Brain microvascular endothelial cell (primary cell): ENCODE measurements at regions not wholly inside any gene's neighbourhood (a gene's known extent, or its start where the extent isn't known, plus 50 kb on each side); places are given as distances from the start of the nearest gene placed in this dataset.

ENCODE experiments used
- DNase-seq: peaks from one replicate; pipeline ENCODE4 v3.0.0-alpha.2; 2020
- H3K27ac ChIP-seq: fragments of 250-450 bp; sonication (Bioruptor Pico); 2 replicates; pipeline ENCODE4 v1.5.1; 2020; ENCODE audit warnings: mild to moderate bottlenecking, moderate library complexity
- H3K27me3 ChIP-seq: fragments of 250-450 bp; sonication (Bioruptor Pico); replicated peaks from 2 replicates; pipeline ENCODE4 v1.5.1; 2020; ENCODE audit warnings: mild to moderate bottlenecking
- H3K36me3 ChIP-seq: fragments of 250-450 bp; sonication (Bioruptor Pico); replicated peaks from 2 replicates; pipeline ENCODE4 v1.5.1; 2020; ENCODE audit warnings: mild to moderate bottlenecking
- H3K4me3 ChIP-seq: 2 replicates; pipeline ENCODE4 v1.5.1; 2011; ENCODE audit warnings: low read depth, mild to moderate bottlenecking, control low read depth, low read length, moderate library complexity
- in situ Hi-C: cut with HindIII; loops from 2 replicates; pipeline ENCODE4 v1.10.0; 2017; ENCODE audit warnings: low sequenced_read_pairs, low pct_ligation_motif_present
- TF ChIP-seq, protein P1 (sequence below): IDR thresholded peaks from 2 replicates; pipeline ENCODE4 v1.5.1; 2011; ENCODE audit warnings: low read depth, mild to moderate bottlenecking, moderate library complexity, low read length, control low read depth, inconsistent platforms; ENCODE audit errors: missing control alignments

DNA sequence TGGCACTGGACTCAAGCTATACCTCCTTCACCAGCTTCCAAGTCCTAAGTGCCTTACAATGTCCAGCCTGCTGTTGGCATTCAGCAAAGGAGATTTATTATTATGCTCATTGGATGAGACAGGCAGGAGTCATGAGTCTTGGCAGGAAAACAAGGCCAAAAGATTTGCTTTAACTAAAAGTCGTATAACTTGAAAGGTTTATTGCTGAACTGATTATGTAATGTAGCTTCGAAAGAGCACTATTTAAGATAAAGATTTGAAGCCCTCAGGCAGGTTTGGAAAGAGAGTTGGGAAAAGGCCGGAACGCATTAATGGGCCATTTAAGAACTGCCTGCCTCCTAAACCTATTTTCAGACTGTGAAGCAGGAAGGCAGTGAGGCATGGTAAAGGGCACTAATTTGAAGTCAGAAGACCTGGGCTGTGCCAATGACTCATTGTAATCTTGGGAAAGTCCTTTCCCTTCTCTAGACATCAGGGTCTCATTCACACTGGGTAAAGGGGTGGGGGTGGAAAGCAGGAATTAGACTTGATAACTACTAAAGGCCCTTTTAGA lies 280.5 kb upstream of the EDA2R start:
- no peak for DNase-seq
- in situ Hi-C loops: no loop called here
- Histone ChIP-seq H3K36me3 (no peaks in the 10 kb centered on the region), H3K4me3 (no peak overlapping the region), H3K27me3 (no peaks in the 10 kb centered on the region), H3K27ac (no peak overlapping the region)
- TF ChIP-seq, protein P1, sequence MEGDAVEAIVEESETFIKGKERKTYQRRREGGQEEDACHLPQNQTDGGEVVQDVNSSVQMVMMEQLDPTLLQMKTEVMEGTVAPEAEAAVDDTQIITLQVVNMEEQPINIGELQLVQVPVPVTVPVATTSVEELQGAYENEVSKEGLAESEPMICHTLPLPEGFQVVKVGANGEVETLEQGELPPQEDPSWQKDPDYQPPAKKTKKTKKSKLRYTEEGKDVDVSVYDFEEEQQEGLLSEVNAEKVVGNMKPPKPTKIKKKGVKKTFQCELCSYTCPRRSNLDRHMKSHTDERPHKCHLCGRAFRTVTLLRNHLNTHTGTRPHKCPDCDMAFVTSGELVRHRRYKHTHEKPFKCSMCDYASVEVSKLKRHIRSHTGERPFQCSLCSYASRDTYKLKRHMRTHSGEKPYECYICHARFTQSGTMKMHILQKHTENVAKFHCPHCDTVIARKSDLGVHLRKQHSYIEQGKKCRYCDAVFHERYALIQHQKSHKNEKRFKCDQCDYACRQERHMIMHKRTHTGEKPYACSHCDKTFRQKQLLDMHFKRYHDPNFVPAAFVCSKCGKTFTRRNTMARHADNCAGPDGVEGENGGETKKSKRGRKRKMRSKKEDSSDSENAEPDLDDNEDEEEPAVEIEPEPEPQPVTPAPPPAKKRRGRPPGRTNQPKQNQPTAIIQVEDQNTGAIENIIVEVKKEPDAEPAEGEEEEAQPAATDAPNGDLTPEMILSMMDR: no peak

DNA sequence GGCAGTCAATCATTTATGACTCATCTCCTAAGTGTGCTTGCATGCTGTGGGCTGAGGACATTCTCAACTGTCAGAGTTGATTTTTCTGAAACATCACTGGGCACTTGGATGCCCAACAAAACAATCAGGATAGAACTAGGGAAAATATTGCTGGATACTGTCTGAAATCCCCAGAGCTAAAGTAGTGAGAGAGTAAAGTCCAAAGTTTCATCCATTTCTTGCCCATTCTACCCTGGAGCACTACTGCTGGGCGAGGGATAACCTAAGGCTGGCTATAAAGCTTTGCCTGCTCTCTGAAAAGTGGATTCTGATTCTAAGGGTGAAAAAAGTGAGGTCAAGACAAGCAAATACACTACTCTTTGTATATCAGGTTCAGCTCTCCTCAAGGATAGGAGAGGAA lies 279.6 kb upstream of the EDA2R start:
- H3K36me3 ChIP-seq: no peaks in the 10 kb centered on the region
- in situ Hi-C loops: no loop called here
- TF ChIP-seq, protein P1: no peak
- H3K4me3 ChIP-seq: no peak overlapping the region
- H3K27ac ChIP-seq: no peak overlapping the region
- no peak for DNase-seq
- no peaks in the 10 kb centered on the region for H3K27me3 ChIP-seq

DNA sequence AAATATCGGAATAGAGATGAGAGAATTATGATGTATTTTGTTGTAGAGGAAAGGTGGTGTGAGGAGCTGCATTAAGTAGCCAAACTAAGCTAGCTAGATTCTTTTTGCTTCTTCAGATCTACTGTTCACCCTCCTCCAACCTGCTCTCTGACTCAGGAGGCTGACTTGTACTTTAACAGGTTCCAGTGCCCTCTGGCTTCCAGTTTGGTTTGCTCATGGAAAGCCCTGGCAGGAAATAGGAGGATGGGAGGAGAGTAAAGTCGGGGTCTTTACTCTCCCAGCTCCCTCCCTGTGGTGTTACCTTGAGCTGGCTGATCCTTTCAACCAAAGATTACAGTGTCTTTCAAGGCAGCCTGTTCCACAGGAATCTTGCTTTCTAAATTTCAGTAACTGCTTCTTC lies 277.0 kb upstream of the EDA2R start:
- in situ Hi-C loops: no loop called here
- no peaks in the 10 kb centered on the region for H3K27me3 ChIP-seq
- TF ChIP-seq, protein P1: no peak
- DNase-seq: no peak
- no peaks in the 10 kb centered on the region for H3K36me3 ChIP-seq
- H3K27ac ChIP-seq: no peak overlapping the region
- H3K4me3 ChIP-seq: no peak overlapping the region

DNA sequence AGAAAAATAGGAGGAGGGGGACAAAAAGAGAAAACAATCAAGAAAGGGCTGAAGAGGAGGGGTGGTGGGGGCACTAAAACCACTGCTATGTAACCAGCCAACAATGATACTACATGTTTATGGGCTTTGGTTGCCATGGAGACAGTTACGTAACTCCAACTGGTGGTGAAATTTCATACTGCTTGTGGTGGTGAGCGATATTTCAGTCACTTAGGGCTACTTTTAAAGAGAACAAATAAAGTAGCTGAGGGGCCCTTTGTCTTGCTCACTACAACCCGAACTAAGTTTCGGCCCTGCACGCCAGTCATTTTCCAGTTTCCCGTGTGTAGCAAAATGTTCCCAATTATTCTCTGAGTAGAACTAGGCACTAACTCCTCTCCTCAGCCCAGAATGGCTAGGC lies 275.2 kb upstream of the EDA2R start:
- TF ChIP-seq, protein P1: no peak
- in situ Hi-C loops: no loop called here
- Histone ChIP-seq H3K27me3 (no peaks in the 10 kb centered on the region), H3K4me3 (no peak overlapping the region), H3K36me3 (no peaks in the 10 kb centered on the region), H3K27ac (no peak overlapping the region)
- no peak for DNase-seq

DNA sequence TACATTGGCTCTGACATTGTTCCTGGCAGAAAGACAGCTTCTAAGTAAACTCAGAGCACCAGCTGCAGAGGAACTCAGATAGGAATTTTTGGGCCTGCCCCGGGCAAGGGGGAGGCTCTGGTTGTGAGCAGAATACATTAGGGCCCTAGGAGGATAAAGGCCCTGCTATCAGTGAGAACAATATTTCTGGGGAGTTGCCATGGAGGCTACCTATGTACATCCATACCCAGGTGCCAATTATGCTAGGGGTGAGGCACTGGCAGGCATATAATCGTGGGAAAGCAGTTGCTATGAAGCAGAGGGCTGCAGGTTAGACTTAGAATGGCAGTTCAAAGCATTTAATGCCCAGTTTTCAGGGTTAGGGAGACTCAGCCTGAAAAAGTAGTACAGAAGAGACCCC lies 273.5 kb upstream of the EDA2R start:
- DNase-seq: no peak
- TF ChIP-seq, protein P1: no peak
- Histone ChIP-seq H3K27ac (no peak overlapping the region), H3K4me3 (no peak overlapping the region), H3K36me3 (no peaks in the 10 kb centered on the region), H3K27me3 (no peaks in the 10 kb centered on the region)
- in situ Hi-C loops: no loop called here

DNA sequence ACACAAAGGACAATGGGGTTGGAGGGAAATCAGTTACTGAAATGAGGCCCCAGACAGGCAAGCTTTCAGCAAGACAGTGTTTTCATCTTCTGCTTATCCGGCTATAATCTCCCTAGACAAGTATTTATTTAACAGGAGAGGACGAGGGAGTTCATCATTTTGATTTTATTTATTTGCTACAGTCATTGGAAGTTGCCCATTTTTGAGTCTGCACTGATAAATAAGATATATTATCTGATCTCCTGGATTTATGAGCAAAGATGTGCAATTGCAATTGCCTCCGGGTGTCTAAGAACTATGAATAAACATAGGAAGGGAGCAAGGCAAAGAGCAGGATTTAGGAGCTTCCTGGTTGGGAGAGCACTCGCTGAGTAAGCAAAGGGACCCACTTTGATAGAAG lies 263.2 kb upstream of the EDA2R start:
- in situ Hi-C loops: no loop called here
- DNase-seq: no peak

More for the DNA sequence above, 263.2 kb upstream of the EDA2R start:
- TF ChIP-seq, protein P1: no peak
- no peaks in the 10 kb centered on the region for H3K27me3 ChIP-seq
- no peaks in the 10 kb centered on the region for H3K36me3 ChIP-seq
- no peak overlapping the region for H3K4me3 ChIP-seq
- H3K27ac ChIP-seq: no peak overlapping the region
